ENCODE measurements at regions not wholly inside any gene's neighbourhood (a gene's known extent, or its start where the extent isn't known, plus 50 kb on each side); places are given as distances from the start of the nearest gene placed in this dataset.

GRCh38 chr3:187931101-187931500 is 185.8 kb upstream of the BCL6 start:
- DNase-seq (ENCODE audit: low read depth): no peak

GRCh38 chr3:187931770-187932278 is 186.6 kb upstream of the BCL6 start:
- no peak for DNase-seq (ENCODE audit: low read depth)

GRCh38 chr3:187932530-187932929 is 187.3 kb upstream of the BCL6 start:
- no peak for DNase-seq (ENCODE audit: low read depth)

GRCh38 chr3:187935623-187936156 is 190.4 kb upstream of the BCL6 start:
- no peak for DNase-seq (ENCODE audit: low read depth)

GRCh38 chr3:187936676-187937075 is 191.4 kb upstream of the BCL6 start:
- no peak for DNase-seq (ENCODE audit: low read depth)

GRCh38 chr3:187939891-187940290 is 194.6 kb upstream of the BCL6 start:
- no peak for DNase-seq (ENCODE audit: low read depth)

GRCh38 chr3:187941135-187941847 is 196.0 kb upstream of the BCL6 start:
- no peak for DNase-seq (ENCODE audit: low read depth)

- DNase-seq (ENCODE audit: low read depth): no peak
Measured at GRCh38 chr3:187941848-187942194, 196.6 kb upstream of the BCL6 start.

GRCh38 chr3:187942658-187943241 is 197.5 kb upstream of the BCL6 start:
- DNase-seq (ENCODE audit: low read depth): no peak

- no peak for DNase-seq (ENCODE audit: low read depth)
Measured at GRCh38 chr3:187943677-187944389, 198.6 kb upstream of the BCL6 start.

GRCh38 chr3:187944390-187945179 is 199.3 kb upstream of the BCL6 start:
- no peak for DNase-seq (ENCODE audit: low read depth)

GRCh38 chr3:187945374-187945773 is 200.1 kb upstream of the BCL6 start:
- no peak for DNase-seq (ENCODE audit: low read depth)

- DNase-seq (ENCODE audit: low read depth): no peak
Measured at GRCh38 chr3:187946163-187946691, 201.0 kb upstream of the BCL6 start.

- DNase-seq (ENCODE audit: low read depth): no peak
Measured at GRCh38 chr3:187946981-187947380, 201.7 kb upstream of the BCL6 start.

- DNase-seq (ENCODE audit: low read depth): no peak
Measured at GRCh38 chr3:187947927-187948682, 202.8 kb upstream of the BCL6 start.

- DNase-seq (ENCODE audit: low read depth): no peak
Measured at GRCh38 chr3:187949093-187949820, 204.0 kb upstream of the BCL6 start.

GRCh38 chr3:187950671-187951070 is 203.3 kb upstream of the LPP start:
- DNase-seq (ENCODE audit: low read depth): no peak

- DNase-seq (ENCODE audit: low read depth): no peak
Measured at GRCh38 chr3:187951452-187952190, 202.3 kb upstream of the LPP start.

- no peak for DNase-seq (ENCODE audit: low read depth)
Measured at GRCh38 chr3:187952849-187953248, 201.1 kb upstream of the LPP start.

- DNase-seq (ENCODE audit: low read depth): no peak
Measured at GRCh38 chr3:187954516-187954872, 199.5 kb upstream of the LPP start.

Measured in stimulated activated CD8-positive, alpha-beta memory T cell treated with anti-CD3 and anti-CD28 coated beads, Interleukin-12 subunit alpha, Interleukin-12 subunit beta, amount 100 ng/mL, for 1 hour (primary cell).